ENCODE measurements at regions not wholly inside any gene's neighbourhood (a gene's known extent, or its start where the extent isn't known, plus 50 kb on each side); places are given as distances from the start of the nearest gene placed in this dataset.

GRCh38 chr13:78194904-78195639 is 276.4 kb upstream of the EDNRB start:
- no peak overlapping the region for H2AFZ ChIP-seq (ENCODE audit: insufficient read depth, low read depth, low read length, poor library complexity, severe bottlenecking)
- intact Hi-C loops (cut with micrococcal nuclease), result no loop called here
- H3K36me3 ChIP-seq (replicated peaks in 1 of 2; ENCODE audit: control insufficient read depth in 1 of 2, insufficient read depth in 2 of 2, low read length in 2 of 2), result no peaks in the 10 kb centered on the region
- Mint-ChIP-seq H3K4me1 (peaks cover 7% of the 10 kb centered on the region), H3K4me3 (no peak overlapping the region), H3K36me3 (no peaks in the 10 kb centered on the region), H3K27me3 (ENCODE audit: low read depth in 3 of 3) (no peaks in the 10 kb centered on the region), H3K27ac (no peak overlapping the region), H3K9me3 (peaks cover 0 to 7% (median 0%) of the 10 kb centered on the region in 7 donors)
- no peak overlapping the region for H3K4me3 ChIP-seq (replicated peaks in 1 of 3; ENCODE audit: low read depth in 2 of 3, low read length in 3 of 3)
- no peak overlapping the region for H3K4me2 ChIP-seq (replicated peaks; ENCODE audit: extremely low read depth, low read length, poor library complexity, severe bottlenecking)
- H3K27me3 ChIP-seq (ENCODE audit: control insufficient read depth in 2 of 2, insufficient read depth in 2 of 2, low read length in 2 of 2), result no peaks in the 10 kb centered on the region
- no peak overlapping the region for H3K9ac ChIP-seq (ENCODE audit: insufficient read depth, low read length, poor library complexity, severe bottlenecking)
- H3K4me1 ChIP-seq (ENCODE audit: control insufficient read depth in 1 of 2, insufficient read depth in 2 of 2, low read length in 2 of 2), result no peaks in the 10 kb centered on the region
- no CpG with 5 or more reads among the region's 3 CpGs for WGBS (ENCODE audit: insufficient coverage)
- TF ChIP-seq CTCF (IDR thresholded peaks at IDR 0.05), result no peak
- no peak for DNase-seq
- H3K27ac ChIP-seq (ENCODE audit: low read depth in 1 of 2, low read length in 2 of 2), result no peak overlapping the region
- no peaks in the 10 kb centered on the region for H4K20me1 ChIP-seq (ENCODE audit: insufficient read depth, low read length)
- no peaks in the 10 kb centered on the region for H3K9me3 ChIP-seq (replicated peaks in 1 of 2; ENCODE audit: control insufficient read depth in 1 of 2, insufficient read depth in 1 of 2, low read length in 2 of 2)
- H3K79me2 ChIP-seq (ENCODE audit: insufficient read depth, low read length), result no peaks in the 10 kb centered on the region

- Histone ChIP-seq H3K27ac (ENCODE audit: low read depth in 1 of 2, low read length in 2 of 2) (no peak overlapping the region), H2AFZ (ENCODE audit: insufficient read depth, low read depth, low read length, poor library complexity, severe bottlenecking) (no peak overlapping the region), H3K4me3 (replicated peaks in 1 of 3; ENCODE audit: low read depth in 2 of 3, low read length in 3 of 3) (no peak overlapping the region), H3K36me3 (replicated peaks in 1 of 2; ENCODE audit: control insufficient read depth in 1 of 2, insufficient read depth in 2 of 2, low read length in 2 of 2) (no peaks in the 10 kb centered on the region), H4K20me1 (ENCODE audit: insufficient read depth, low read length) (no peaks in the 10 kb centered on the region), H3K27me3 (ENCODE audit: control insufficient read depth in 2 of 2, insufficient read depth in 2 of 2, low read length in 2 of 2) (no peaks in the 10 kb centered on the region), H3K4me2 (replicated peaks; ENCODE audit: extremely low read depth, low read length, poor library complexity, severe bottlenecking) (no peak overlapping the region), H3K9me3 (replicated peaks in 1 of 2; ENCODE audit: control insufficient read depth in 1 of 2, insufficient read depth in 1 of 2, low read length in 2 of 2) (no peaks in the 10 kb centered on the region), H3K4me1 (ENCODE audit: control insufficient read depth in 1 of 2, insufficient read depth in 2 of 2, low read length in 2 of 2) (no peaks in the 10 kb centered on the region), H3K9ac (ENCODE audit: insufficient read depth, low read length, poor library complexity, severe bottlenecking) (no peak overlapping the region), H3K79me2 (ENCODE audit: insufficient read depth, low read length) (no peaks in the 10 kb centered on the region)
- TF ChIP-seq CTCF (IDR thresholded peaks at IDR 0.05), result no peak
- Mint-ChIP-seq H3K27ac (no peak overlapping the region), H3K27me3 (ENCODE audit: low read depth in 3 of 3) (peaks cover 0 to 2% (median 0%) of the 10 kb centered on the region in 3 donors), H3K9me3 (peaks cover 0 to 9% (median 0%) of the 10 kb centered on the region in 7 donors), H3K4me3 (no peak overlapping the region), H3K4me1 (peaks cover 3% of the 10 kb centered on the region), H3K36me3 (no peaks in the 10 kb centered on the region)
- intact Hi-C loops (cut with micrococcal nuclease), result no loop called here
- no peak for DNase-seq
Measured at GRCh38 chr13:78193846-78194245, 275.2 kb upstream of the EDNRB start.
